ENCODE measurements at regions not wholly inside any gene's neighbourhood (a gene's known extent, or its start where the extent isn't known, plus 50 kb on each side); places are given as distances from the start of the nearest gene placed in this dataset.
"Not testable (repeated sequence)": the region's sequence is repeated elsewhere in the genome, so short reads cannot be mapped to it uniquely, and the experiment has no call there.

DNA sequence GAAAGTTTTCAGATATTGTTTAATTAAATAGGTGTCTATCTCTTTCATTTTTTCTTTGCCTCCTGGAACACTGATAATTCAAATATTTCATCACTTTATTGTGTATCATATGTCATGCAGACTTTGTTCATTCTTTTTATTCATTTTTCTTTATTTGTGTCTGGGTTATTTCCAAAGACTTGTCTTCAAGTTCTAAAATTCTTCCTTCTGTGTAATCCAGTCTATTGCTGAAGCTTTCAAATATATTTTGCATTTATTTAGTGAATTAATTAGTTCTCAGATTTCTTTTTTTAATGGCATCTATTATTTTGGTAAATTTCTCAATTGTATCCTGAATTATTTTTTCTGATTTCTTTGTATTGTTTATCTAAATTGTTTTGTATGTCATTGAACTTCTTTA lies 70.1 kb downstream of the ZNF330 start:
- no peak for DNase-seq

- DNase-seq, result no peak
Measured at GRCh38 chr4:141294306-141294705, 73.6 kb downstream of the ZNF330 start.

GRCh38 chr4:141301216-141301615 lies 80.5 kb downstream of the ZNF330 start:
- DNase-seq, result no peak

GRCh38 chr4:141302924-141303323 lies 82.2 kb downstream of the ZNF330 start:
- no peak for DNase-seq

DNA sequence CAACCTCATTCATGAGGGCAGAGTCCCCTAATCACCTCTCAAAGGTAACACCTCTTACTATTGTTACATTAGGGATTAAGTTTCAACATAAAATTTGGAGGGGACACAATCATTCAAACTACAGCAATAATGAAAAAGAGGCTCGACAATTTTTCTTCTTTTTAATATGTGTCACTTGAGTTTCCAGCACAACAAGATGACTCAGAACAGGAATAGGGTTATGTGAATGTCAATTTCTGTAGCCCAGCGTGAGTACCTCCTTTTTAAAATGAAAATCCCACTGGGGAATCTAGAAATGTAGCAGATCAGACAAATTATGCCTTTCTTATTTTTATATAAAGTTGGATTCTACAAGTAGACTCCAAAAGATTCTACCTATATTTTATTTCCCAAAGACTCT lies 83.7 kb downstream of the ZNF330 start:
- DNase-seq, result no peak

DNA sequence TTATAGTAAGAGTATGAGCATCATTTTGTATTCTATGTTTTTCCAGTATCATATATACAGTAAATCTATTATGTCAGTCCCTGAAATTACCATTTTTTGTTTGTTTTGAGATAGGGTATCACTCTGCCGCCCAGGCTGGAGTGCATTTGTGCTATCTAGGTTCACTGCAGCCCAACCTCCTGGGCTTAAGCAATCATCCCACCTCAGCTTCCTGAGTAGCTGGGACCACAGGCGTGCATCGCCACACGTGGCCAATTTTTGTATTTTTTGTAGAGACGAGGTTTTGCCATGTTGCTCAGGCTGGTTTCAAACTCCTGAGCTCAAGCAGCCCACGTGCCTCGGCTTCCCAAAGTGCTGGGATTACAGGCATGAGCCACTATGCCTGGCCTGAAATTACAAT lies 85.6 kb downstream of the ZNF330 start:
- no peak for DNase-seq

DNA sequence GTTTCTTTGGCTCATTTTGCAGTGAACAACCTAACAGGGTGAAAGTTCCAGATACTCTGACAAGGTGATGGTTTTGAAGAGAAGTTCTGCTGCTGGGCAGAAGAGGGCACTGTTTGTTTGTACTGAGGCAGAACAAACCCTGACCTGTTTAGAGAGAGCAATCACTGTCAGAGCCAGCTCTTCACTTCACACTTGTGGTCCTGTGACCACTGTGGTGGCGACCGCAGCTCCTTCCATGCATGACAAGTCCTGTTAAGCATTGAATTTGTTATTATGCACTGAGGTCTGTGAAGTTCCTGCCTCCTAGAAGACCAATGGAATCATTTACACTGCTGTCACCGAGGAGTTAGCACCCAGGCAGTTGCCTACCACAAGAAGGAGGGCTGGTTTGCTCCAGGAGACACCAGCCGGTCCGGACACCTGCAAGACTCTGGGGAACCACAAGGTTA lies 86.6 kb downstream of the ZNF330 start:
- peak; percentile 2 to 21 for DNase-seq

DNA sequence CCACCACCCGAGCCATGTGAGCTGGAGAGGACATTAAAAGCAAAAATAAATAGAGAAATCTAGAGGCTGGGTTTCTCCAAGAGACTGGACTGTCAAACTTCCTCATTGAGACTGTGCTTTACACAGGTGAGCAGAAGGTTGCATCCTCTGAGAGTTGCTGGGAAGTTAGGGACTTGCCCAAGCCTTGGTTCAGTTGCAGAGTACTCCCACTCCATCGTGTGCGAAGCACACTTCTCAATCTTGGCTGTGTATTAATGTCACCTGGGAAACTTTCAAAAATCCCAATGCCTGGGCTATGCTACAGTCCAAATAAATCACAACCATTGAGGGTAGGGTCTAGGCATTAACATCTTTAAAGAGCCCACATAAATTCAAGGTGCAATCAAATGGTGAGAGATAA lies 89.2 kb downstream of the ZNF330 start:
- DNase-seq, result no peak

DNA sequence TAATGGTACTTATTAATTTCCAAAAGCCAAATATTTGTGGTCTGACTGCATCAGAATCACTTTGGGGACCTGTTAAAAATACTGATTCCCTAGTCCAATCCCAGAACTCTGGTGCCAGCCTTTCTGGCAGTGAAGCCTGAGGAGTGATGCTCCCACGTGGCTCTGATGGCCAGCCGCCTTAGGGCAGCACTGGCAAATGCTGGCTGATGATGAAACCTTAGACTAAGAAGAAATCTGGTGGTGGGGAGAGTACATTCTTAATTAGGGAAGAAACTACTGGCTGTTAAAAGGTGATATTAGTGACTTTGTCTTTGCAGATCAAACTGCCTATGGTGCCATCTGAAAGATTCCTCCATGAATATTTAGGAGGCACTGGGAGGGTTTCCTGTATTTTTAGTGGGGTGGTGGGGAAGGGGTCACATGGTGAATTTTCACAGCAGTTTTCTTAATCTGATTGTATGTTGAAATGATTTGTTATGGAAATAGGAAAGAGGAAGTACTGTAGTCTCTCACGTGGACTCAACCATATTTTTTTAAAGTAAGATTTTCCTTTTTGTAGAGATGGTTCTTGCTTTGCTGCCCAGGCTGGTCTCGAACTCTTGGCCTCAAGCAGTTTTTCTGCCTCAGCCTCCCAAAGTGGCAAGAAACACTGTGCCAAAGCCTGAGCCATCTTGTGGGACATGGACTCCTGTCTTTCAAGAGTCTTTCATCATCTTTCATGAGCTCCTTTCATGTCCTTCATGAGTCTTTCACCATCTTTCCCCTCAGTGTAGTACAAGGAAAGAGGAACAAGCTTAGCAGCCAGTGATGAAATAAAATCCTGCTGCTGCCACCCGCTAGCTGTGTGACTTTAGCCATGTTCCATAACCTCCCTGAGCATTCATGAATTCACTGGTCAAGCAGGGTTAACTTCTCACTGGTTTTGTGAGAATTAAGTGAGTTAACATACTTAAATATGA lies 90.8 kb downstream of the ZNF330 start:
- no peak for DNase-seq

GRCh38 chr4:141314627-141315026 lies 93.9 kb downstream of the ZNF330 start:
- DNase-seq, result no peak

DNA sequence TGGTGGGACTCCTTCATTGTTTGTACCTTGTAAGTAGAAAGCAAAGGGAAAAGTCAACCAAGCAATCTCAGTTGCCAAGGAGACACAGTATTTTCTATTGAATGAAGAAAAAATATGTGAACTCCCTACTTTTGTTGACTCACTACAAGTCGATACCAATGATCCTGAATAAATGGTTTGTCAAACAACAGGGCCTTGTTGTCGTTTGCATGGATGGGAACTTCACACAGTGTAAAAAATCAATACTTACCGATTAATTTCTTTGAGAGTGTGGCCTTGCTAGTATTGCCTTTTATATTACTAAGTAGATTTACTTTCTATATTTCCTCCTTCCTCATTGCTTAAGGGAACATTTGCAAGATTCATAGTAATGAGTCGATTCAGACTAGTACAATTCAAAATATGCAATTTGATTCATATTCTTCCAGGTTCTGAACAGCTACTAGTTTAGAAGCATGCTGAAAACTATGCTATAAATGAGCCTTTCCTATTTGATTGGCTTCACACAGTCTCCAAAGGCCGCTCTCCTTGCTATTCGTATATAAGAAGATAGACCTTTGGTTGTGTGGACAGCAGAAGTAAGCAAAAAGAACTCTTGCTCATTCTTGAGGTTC lies 108.0 kb downstream of the ZNF330 start:
- DNase-seq, result no peak

DNA sequence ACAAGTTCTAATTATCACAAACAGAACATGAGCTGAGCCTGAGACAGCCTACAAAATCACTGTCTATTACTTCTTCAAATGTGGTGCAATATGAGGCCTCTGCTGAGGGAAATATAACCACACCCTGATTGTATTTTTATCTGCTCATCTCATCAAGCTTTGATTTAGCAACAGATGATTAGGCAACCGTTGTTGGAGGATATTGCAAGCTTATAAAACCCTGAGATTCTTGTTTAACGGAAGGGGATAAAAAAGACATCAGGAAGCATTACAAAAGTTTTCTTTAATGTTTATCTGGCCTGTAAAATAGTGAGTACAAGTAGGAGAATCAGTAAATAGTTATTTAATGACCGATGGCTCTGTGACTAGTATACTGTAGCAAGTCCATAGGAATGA lies 108.5 kb downstream of the ZNF330 start:
- DNase-seq, result no peak

GRCh38 chr4:141330616-141331015 lies 109.9 kb downstream of the ZNF330 start:
- DNase-seq, result no peak

- no peak for DNase-seq
Measured at GRCh38 chr4:141331534-141332358, 111.1 kb downstream of the ZNF330 start.

- not testable (repeated sequence) for DNase-seq
Measured at GRCh38 chr4:141332359-141333181, 111.9 kb downstream of the ZNF330 start.

- DNase-seq, result not testable (repeated sequence)
Measured at GRCh38 chr4:141333456-141334230, 112.9 kb downstream of the ZNF330 start.

- DNase-seq, result no peak
Measured at GRCh38 chr4:141335166-141335565, 114.5 kb downstream of the ZNF330 start.

DNA sequence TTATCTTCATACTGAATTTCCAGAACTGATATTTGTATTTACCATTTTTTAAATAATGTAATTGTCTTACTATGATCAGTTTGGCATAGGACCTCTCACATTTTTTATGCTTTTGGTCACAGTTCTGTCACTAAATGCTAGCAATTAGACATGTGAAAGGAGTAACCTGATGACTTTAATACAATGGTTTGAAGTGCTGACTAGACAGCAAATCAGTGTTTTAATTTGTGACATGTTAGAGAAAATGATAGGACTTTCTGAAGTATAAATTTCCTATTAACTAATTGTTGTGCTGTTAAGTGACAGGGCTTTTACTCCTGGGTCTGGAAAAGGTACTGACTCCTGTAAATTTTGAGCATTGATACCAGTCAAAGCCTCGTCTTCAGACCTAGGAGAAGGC lies 117.5 kb downstream of the ZNF330 start:
- no peak for DNase-seq

GRCh38 chr4:141339391-141339790 lies 118.7 kb downstream of the ZNF330 start:
- no peak for DNase-seq

DNA sequence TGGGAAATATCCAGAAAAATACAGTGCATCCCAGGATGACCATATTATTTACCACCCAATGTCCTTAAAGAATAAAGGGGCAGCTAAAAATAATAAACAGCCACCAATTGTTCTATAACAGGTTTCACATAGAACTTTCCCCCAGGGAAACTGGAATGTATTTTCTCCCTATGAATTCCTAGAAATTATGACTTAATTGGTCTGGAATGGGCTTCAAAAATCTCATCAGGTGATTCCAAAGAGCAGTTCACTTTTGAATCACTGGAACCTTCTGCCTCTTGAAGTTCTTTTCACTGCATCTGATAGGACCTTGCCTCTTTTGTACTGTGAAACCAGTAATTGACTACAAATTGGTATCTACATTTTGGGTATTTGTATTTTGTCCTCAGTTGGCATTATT lies 119.3 kb downstream of the ZNF330 start:
- no peak for DNase-seq

DNA sequence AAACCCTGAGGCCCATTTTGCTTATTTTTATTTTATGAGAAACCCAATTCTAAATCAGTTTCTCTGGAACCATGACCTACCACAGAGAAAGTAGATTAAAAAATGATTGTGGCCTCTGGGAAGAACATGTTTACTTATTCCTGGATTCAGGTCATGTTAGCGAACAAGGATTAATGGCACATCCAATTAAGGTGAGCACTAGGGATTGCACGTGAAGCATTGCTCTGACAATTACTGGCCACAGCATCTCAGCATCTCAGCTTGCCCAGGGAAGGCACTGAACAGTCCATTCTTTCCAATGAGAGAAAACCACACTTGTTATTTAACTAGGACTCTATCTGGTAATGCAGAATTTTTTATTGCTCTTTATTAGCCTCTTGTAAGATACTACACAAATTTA lies 119.8 kb downstream of the ZNF330 start:
- DNase-seq, result no peak

DNA sequence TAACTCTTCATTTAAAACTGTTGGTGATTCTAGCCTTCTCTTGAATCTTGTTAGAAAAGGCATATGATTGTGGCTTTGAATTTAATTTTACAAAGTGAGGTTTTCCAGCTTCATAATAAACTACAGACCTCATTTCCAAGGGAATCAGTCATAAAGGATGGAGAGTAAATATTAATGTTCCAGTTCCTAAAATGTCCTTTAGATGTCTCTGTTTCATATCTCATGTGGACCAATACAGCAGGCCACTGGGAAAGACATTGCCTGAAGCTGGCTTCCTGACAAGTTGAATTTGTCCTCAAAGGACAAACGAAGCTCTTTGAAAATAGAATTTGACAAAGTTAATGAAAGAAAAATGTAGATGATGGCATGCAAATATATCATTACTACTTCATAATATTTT lies 125.4 kb downstream of the ZNF330 start:
- peak in 1 of 2 experiments; percentile 2 for DNase-seq

All from SHP77 (cell line).